Muscle of leg (tissue), 3 donors: ENCODE measurements at regions not wholly inside any gene's neighbourhood (a gene's known extent, or its start where the extent isn't known, plus 50 kb on each side); places are given as distances from the start of the nearest gene placed in this dataset.

Experiments used
- DNase-seq: peaks from one replicate; pipeline ENCODE4 v3.0.0; 2013
- H3K27ac ChIP-seq: one replicate; pipeline ENCODE4 v1.5.1; 2013; ENCODE audit warnings: mild to moderate bottlenecking, low read length, control low read depth
- H3K27me3 ChIP-seq: one replicate; pipeline ENCODE4 v1.6.1; 2013; ENCODE audit warnings: low read length; ENCODE audit not compliant: control insufficient read depth, insufficient read depth
- H3K36me3 ChIP-seq: one replicate; pipeline ENCODE4 v1.6.1; 2013; ENCODE audit warnings: low read length; ENCODE audit not compliant: control insufficient read depth, insufficient read depth
- H3K4me1 ChIP-seq: one replicate; pipeline ENCODE4 v1.6.1; 2013; ENCODE audit warnings: low read length; ENCODE audit not compliant: control insufficient read depth, insufficient read depth
- H3K4me3 ChIP-seq: one replicate; pipeline ENCODE4 v1.5.1; 2013; ENCODE audit warnings: low read length, control low read depth
- H3K9me3 ChIP-seq: replicated peaks from 2 replicates; pipeline ENCODE4 v1.6.1; 2013; ENCODE audit warnings: low read depth, low read length; ENCODE audit not compliant: control insufficient read depth
- WGBS: methylation state at CpG from one replicate; pipeline ENCODE4 v1.1.5; 2013; ENCODE audit warnings: missing lambda C conversion rate; ENCODE audit not compliant: insufficient coverage; 5-methylcytosine and 5-hydroxymethylcytosine counted together

DNA sequence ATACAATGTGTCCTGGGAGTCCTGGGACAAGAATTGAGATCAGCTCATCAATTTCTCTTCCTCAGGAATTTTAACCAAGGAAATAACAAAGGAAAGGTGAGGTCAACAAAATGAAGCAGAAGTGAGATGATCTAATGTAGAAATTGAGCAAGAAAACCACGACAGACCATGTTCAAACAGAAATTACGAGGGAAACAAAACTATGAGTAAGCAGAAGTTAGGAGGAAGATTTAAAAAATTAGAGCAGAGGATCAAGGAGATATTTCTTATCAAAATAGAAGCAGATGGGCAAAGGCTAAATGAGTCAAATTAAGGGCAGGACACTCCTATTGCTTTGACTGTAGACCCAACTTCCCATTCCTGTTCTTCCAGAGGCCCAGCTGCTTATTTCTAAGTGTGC, 97.4 kb downstream of the HINT1 start:
- H3K9me3 ChIP-seq: peaks cover 11% of the 10 kb centered on the region
- no peaks in the 10 kb centered on the region for H3K27me3 ChIP-seq
- no peak overlapping the region for H3K27ac ChIP-seq
- H3K4me1 ChIP-seq: no peaks in the 10 kb centered on the region
- no peaks in the 10 kb centered on the region for H3K36me3 ChIP-seq
- no peak for DNase-seq
- 79% methylated on average over 2 of the region's 2 CpGs for WGBS
- H3K4me3 ChIP-seq: no peak overlapping the region

DNA sequence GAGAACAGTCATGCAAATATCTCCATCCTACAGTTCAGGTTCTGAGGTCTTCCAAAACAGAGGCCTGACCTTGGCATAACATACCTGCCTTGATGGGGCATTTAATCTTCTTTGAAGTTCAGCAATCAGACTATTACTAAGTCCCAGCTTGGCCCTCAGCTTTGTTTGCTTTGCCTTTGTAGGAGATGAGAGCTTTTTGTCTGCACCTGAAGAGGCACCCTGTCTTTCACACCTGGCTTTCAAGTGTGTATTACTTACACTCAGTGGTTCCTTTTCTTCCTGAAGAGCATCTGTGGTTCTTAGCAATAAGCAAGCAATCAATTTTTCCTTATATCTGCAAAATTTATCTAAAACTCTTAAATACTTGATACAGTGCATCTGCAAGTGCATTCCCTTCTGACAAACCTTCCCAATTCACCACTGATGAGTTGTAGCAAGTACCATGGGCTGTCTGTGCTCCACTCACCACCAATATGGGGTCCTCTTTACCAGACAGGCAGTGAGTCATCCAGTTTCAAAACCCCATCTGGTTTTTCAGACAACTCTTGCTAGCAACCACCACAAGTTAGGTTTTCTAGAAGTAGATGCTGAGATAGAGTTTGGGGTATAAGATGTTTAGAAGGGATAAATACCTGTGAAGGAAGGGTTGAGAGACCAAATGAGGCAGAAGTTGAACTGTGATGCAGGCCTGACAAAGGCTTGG, 100.2 kb downstream of the HINT1 start:
- Histone ChIP-seq H3K27me3 (no peaks in the 10 kb centered on the region), H3K4me3 (no peak overlapping the region), H3K27ac (no peak overlapping the region), H3K4me1 (no peaks in the 10 kb centered on the region), H3K9me3 (peaks cover 11% of the 10 kb centered on the region), H3K36me3 (no peaks in the 10 kb centered on the region)
- no peak for DNase-seq

DNA sequence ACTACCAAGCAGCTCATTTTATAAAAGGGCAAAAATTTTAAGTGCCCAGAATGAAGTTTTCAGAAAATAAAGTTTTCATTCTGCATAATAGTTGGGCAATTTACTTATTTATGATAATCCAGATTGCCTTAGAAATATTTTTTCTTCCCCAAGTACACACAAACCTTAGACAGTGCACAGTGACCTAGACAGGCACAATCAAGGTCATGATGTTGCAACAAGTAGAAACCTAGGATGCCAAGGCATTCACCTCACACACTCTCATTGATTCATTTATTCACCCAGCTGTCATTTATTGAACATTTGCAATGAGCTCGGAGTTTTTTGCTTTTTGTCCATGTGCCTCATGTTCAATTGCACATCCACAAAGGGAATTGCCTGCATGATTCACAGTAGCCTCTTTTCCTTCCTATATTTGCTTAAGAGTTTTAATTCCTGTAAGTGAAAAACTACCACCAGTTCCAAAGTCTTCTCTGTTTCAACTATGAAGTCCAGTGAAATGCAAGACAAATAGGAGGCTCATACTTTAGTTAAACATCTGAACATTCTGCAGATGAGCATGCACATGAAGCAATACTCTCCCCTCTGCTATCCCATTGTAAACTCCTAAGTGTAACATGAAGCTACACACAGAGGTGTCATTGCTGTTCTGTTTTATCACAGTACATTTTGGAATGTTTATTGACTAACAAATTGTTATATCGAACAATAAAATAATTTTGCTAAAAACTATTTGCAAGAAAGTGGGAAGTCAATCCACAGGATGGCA, 122.9 kb downstream of the HINT1 start:
- no CpG with 5 or more reads among the region's 2 CpGs for WGBS
- Histone ChIP-seq H3K36me3 (no peaks in the 10 kb centered on the region), H3K27ac (no peak overlapping the region), H3K27me3 (no peaks in the 10 kb centered on the region), H3K9me3 (peaks cover 2% of the 10 kb centered on the region), H3K4me1 (no peaks in the 10 kb centered on the region), H3K4me3 (no peak overlapping the region)
- no peak for DNase-seq

DNA sequence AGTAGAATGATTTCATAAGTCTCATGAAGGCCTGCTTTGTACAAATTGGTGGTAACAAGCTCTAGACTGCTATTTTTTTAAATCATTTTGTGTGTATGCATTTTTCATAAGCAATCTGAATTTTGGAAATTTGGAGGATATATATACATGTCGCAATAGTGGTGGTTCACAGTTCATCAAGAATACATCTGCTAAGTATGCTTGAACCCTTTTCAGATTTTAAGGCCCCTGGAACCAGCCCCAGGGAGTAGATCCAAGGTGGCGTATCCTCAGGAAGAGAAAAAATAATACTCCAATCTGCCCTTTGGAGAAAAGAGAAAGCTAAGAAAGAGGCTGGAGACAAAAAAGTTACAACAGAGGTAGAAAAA, 141.6 kb downstream of the HINT1 start:
- peak; percentile 19 for DNase-seq
- Histone ChIP-seq H3K27ac (no peak overlapping the region), H3K4me1 (no peaks in the 10 kb centered on the region), H3K9me3 (no peaks in the 10 kb centered on the region), H3K36me3 (no peaks in the 10 kb centered on the region), H3K27me3 (no peaks in the 10 kb centered on the region), H3K4me3 (no peak overlapping the region)
- WGBS: no CpG with 5 or more reads among the region's 2 CpGs

DNA sequence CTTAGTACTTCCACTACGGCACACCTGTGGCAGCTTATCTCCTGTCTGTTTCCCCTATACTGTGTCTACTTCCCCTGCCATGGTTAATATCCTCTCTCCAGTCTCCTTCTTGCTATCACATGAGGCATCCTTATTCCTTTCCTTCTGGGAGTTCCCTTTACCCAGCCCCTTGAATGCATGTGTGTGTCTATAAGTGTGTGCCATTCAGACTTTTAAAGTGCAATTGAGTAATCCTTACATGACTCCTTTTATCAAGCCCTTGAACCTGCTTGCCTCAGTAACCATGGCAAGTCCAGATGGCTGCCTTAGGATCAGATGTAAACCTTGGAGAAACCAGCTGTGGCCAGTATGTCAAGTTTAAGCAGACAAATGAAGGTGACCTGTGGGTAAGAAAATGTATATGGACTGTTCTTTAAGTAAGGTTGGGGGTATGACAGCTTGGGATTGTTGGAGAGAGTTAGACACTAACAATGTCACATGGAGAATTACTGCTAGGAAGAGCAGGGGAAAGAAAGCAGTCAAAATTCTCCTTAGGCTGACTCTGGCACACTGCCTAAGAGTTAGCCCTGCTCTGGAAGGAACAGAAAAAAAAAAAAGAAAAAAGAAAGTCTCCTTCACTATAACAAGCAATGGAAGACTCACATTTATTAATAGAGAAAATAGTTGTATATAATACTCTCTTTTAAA, 142.1 kb downstream of the HINT1 start:
- H3K4me3 ChIP-seq: no peak overlapping the region
- no peaks in the 10 kb centered on the region for H3K4me1 ChIP-seq
- no peaks in the 10 kb centered on the region for H3K27me3 ChIP-seq
- WGBS: 89% methylated on average over 1 of the region's 1 CpG
- H3K9me3 ChIP-seq: no peaks in the 10 kb centered on the region
- DNase-seq: peak; percentile 62
- no peak overlapping the region for H3K27ac ChIP-seq
- no peaks in the 10 kb centered on the region for H3K36me3 ChIP-seq

DNA sequence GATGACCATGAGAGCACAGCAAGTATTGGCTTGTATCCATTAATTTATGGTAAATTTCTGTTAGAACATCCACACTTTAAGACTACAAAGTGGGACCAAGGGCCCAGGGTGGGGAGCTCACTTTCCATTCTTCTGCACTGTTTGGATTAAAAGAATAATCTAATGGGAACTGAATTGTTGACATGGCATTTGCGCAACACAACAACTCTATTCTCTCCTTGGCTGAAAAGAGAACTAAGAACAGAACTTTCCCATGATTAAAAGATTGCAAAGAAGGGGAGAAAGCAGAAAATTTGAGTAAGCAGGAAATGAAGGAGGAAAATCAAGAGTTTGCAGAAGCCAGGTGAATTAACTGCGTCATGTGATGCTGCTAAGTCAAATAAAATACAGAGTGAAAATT, 143.4 kb downstream of the HINT1 start:
- 90% methylated on average over 1 of the region's 2 CpGs for WGBS
- DNase-seq: no peak
- no peaks in the 10 kb centered on the region for H3K27me3 ChIP-seq
- no peak overlapping the region for H3K27ac ChIP-seq
- H3K4me1 ChIP-seq: no peaks in the 10 kb centered on the region
- no peaks in the 10 kb centered on the region for H3K9me3 ChIP-seq
- H3K4me3 ChIP-seq: no peak overlapping the region
- no peaks in the 10 kb centered on the region for H3K36me3 ChIP-seq

DNA sequence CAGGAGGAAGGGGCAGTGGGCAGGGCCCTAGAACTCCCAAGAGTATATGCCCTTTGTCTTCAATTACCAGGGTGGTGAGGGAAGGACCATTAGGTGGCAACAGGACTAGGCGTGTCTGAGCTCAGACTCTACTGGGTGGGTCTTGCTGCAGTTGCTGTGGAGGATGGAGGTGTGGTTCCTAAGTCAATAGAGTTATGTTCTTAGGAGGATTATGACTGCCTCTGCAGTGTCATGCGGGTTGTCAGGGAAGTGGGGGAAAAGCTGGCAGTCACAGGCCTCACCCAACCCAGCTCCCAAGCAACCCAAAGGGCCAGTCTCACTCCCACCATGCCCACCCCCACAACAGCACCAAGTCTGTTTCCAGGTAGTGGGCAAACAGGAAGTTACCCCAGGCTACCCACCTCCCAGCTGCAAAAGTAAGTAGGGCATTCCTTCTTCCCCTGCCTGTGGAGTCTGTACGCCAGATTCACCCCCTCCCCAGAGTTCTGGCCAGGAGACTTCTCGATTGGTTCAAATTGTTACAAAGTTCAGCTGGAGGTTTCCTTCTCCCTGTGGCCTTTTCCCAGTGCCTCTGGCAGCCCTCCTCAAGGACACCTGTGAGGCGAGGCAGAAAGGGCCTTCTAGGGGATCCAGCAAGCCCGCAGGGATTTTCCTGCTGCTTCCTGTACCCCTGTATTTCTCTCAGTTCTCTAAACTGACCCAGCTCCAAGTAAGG, 145.3 kb downstream of the HINT1 start:
- no peaks in the 10 kb centered on the region for H3K9me3 ChIP-seq
- H3K27ac ChIP-seq: no peak overlapping the region
- no peaks in the 10 kb centered on the region for H3K36me3 ChIP-seq
- no peak for DNase-seq
- no peak overlapping the region for H3K4me3 ChIP-seq
- H3K27me3 ChIP-seq: no peaks in the 10 kb centered on the region
- no peaks in the 10 kb centered on the region for H3K4me1 ChIP-seq
- 70% methylated on average over 2 of the region's 6 CpGs for WGBS

DNA sequence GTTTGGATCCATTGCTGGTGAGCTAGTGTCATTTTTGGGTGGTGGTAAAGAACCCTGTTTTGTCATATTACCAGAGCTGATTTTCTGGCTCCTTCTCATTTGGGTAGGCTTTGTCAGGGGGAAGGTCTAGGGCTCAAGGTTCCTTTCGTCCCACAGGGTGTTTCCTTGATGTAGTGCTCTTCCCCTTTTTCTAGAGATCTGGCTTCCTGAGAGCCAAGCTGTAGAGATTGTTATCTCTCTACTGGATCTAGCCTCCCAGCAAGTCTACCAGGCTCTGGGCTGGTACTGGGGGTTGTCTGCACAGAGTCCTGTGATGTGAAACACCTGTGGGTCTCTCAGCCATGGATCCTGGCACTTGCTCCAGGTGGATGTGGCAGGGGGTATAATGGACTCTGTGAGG, 145.9 kb downstream of the HINT1 start:
- Histone ChIP-seq H3K27ac (no peak overlapping the region), H3K4me3 (no peak overlapping the region), H3K36me3 (no peaks in the 10 kb centered on the region), H3K27me3 (no peaks in the 10 kb centered on the region), H3K9me3 (no peaks in the 10 kb centered on the region), H3K4me1 (no peaks in the 10 kb centered on the region)
- DNase-seq: no peak
- WGBS: 20% methylated on average over 1 of the region's 1 CpG

DNA sequence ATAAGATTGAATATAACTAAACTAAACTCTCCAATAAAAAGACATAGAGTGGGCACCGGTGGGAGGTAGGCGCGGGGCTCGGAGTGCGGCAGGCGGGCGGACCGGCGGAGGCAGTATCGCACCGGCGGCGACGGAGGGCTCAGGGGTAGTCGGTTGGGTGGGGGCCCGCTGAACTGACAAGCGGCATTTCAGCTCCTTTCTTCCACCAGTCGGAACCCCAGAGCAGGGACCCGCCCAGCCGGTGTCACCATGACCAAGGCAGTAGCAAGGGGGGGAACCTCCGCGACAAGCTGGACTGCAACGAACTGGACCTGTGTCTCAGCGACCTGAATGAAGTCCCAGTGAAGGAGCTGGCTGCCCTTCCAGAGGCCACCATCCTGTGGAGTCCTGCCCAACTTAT, 156.7 kb downstream of the HINT1 start:
- Histone ChIP-seq H3K27ac (no peak overlapping the region), H3K36me3 (no peaks in the 10 kb centered on the region), H3K4me3 (no peak overlapping the region), H3K27me3 (peaks cover 2% of the 10 kb centered on the region), H3K9me3 (no peaks in the 10 kb centered on the region), H3K4me1 (no peaks in the 10 kb centered on the region)
- WGBS: 75% methylated on average over 21 of the region's 24 CpGs
- no peak for DNase-seq
